ENCODE measurements at regions not wholly inside any gene's neighbourhood (a gene's known extent, or its start where the extent isn't known, plus 50 kb on each side); places are given as distances from the start of the nearest gene placed in this dataset.

- Mint-ChIP-seq H3K9me3 (peaks cover 14% of the 10 kb centered on the region), H3K27me3 (ENCODE audit: insufficient read depth, low read depth) (no peaks in the 10 kb centered on the region), H3K36me3 (no peaks in the 10 kb centered on the region), H3K4me1 (no peaks in the 10 kb centered on the region), H3K27ac (no peak overlapping the region), H3K4me3 (no peak overlapping the region)
- Histone ChIP-seq H3F3A (ENCODE audit: low read depth) (no peaks in the 10 kb centered on the region), H3K4me1 (no peaks in the 10 kb centered on the region), H3K27ac (no peak overlapping the region), H3K9ac (no peak overlapping the region), H3K4me2 (no peak overlapping the region), H3K9me3 (ENCODE audit: low read depth) (no peaks in the 10 kb centered on the region), H4K20me1 (ENCODE audit: low read depth) (no peaks in the 10 kb centered on the region), H3K27me3 (no peaks in the 10 kb centered on the region), H3K79me2 (ENCODE audit: low read depth) (no peaks in the 10 kb centered on the region), H3K36me3 (no peaks in the 10 kb centered on the region), H3K4me3 (no peak overlapping the region), H2AFZ (replicated peaks) (no peak overlapping the region)
- no peak for DNase-seq (ENCODE audit: low spot score)
- TF ChIP-seq EZH2 (IDR thresholded peaks at IDR 0.05): no peak
- TF ChIP-seq, protein P1, sequence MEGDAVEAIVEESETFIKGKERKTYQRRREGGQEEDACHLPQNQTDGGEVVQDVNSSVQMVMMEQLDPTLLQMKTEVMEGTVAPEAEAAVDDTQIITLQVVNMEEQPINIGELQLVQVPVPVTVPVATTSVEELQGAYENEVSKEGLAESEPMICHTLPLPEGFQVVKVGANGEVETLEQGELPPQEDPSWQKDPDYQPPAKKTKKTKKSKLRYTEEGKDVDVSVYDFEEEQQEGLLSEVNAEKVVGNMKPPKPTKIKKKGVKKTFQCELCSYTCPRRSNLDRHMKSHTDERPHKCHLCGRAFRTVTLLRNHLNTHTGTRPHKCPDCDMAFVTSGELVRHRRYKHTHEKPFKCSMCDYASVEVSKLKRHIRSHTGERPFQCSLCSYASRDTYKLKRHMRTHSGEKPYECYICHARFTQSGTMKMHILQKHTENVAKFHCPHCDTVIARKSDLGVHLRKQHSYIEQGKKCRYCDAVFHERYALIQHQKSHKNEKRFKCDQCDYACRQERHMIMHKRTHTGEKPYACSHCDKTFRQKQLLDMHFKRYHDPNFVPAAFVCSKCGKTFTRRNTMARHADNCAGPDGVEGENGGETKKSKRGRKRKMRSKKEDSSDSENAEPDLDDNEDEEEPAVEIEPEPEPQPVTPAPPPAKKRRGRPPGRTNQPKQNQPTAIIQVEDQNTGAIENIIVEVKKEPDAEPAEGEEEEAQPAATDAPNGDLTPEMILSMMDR (IDR thresholded peaks at IDR 0.05): no peak
- TF ChIP-seq EZH2phosphoT487 (IDR thresholded peaks at IDR 0.05): no peak
Observed at GRCh38 chr5:102595332-102595731, 96.5 kb upstream of the SLCO6A1 start.

DNA sequence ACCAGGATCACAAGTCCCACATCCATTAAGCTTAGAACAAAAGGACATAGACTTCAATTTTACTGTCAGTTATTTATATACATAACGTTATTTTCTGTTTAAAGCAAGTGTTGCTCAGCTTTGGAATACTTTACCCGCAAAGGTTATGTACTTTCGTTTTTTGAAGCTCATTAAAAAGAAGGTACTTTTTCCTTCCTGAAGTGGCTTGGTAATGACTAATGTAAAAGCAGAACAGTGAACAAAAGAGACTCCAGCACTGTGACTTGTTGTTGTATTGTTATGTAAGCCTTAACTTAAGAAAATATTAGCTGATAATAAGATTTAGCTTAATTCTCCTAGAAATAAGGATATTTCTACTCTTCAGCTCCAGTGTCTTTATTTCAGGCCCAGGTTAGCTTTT lies 97.3 kb upstream of the SLCO6A1 start:
- TF ChIP-seq EZH2phosphoT487 (IDR thresholded peaks at IDR 0.05) (no peak), EZH2 (IDR thresholded peaks at IDR 0.05) (no peak)
- TF ChIP-seq, protein P1 (IDR thresholded peaks at IDR 0.05): no peak
- H3K9ac ChIP-seq: no peak overlapping the region
- no peaks in the 10 kb centered on the region for H3F3A ChIP-seq (ENCODE audit: low read depth)
- no peak overlapping the region for H3K27ac ChIP-seq
- no peak for DNase-seq (ENCODE audit: low spot score)
- no peak overlapping the region for H3K27ac Mint-ChIP-seq
- no peak overlapping the region for H3K4me3 Mint-ChIP-seq
- no peaks in the 10 kb centered on the region for H3K36me3 Mint-ChIP-seq
- no peak overlapping the region for H3K4me2 ChIP-seq
- no peaks in the 10 kb centered on the region for H3K27me3 Mint-ChIP-seq (ENCODE audit: insufficient read depth, low read depth)
- H3K79me2 ChIP-seq (ENCODE audit: low read depth): no peaks in the 10 kb centered on the region
- no peaks in the 10 kb centered on the region for H4K20me1 ChIP-seq (ENCODE audit: low read depth)
- H3K9me3 Mint-ChIP-seq: peaks cover 14% of the 10 kb centered on the region
- H3K36me3 ChIP-seq: no peaks in the 10 kb centered on the region
- no peaks in the 10 kb centered on the region for H3K9me3 ChIP-seq (ENCODE audit: low read depth)
- H3K4me1 ChIP-seq: no peaks in the 10 kb centered on the region
- no peak overlapping the region for H2AFZ ChIP-seq (replicated peaks)
- no peak overlapping the region for H3K4me3 ChIP-seq
- no peaks in the 10 kb centered on the region for H3K4me1 Mint-ChIP-seq
- H3K27me3 ChIP-seq: no peaks in the 10 kb centered on the region

- Histone ChIP-seq H4K20me1 (ENCODE audit: low read depth) (no peaks in the 10 kb centered on the region), H3K79me2 (ENCODE audit: low read depth) (no peaks in the 10 kb centered on the region), H3K4me1 (no peaks in the 10 kb centered on the region), H3K4me3 (no peak overlapping the region), H3F3A (ENCODE audit: low read depth) (no peaks in the 10 kb centered on the region), H3K4me2 (no peak overlapping the region), H3K27me3 (no peaks in the 10 kb centered on the region), H3K27ac (no peak overlapping the region), H3K9ac (no peak overlapping the region), H3K9me3 (ENCODE audit: low read depth) (no peaks in the 10 kb centered on the region), H2AFZ (replicated peaks) (no peak overlapping the region), H3K36me3 (no peaks in the 10 kb centered on the region)
- no peak for DNase-seq (ENCODE audit: low spot score)
- Mint-ChIP-seq H3K36me3 (no peaks in the 10 kb centered on the region), H3K4me1 (no peaks in the 10 kb centered on the region), H3K4me3 (no peak overlapping the region), H3K9me3 (peaks cover 11% of the 10 kb centered on the region), H3K27ac (no peak overlapping the region), H3K27me3 (ENCODE audit: insufficient read depth, low read depth) (no peaks in the 10 kb centered on the region)
- TF ChIP-seq, protein P1 (IDR thresholded peaks at IDR 0.05): no peak
- TF ChIP-seq EZH2phosphoT487 (IDR thresholded peaks at IDR 0.05): no peak
- no peak for TF ChIP-seq EZH2 (IDR thresholded peaks at IDR 0.05)
Observed at GRCh38 chr5:102596951-102597350, 98.2 kb upstream of the SLCO6A1 start.

All from neural progenitor cell (in vitro differentiated cells).